ENCODE measurements at regions not wholly inside any gene's neighbourhood (a gene's known extent, or its start where the extent isn't known, plus 50 kb on each side); places are given as distances from the start of the nearest gene placed in this dataset.

DNA sequence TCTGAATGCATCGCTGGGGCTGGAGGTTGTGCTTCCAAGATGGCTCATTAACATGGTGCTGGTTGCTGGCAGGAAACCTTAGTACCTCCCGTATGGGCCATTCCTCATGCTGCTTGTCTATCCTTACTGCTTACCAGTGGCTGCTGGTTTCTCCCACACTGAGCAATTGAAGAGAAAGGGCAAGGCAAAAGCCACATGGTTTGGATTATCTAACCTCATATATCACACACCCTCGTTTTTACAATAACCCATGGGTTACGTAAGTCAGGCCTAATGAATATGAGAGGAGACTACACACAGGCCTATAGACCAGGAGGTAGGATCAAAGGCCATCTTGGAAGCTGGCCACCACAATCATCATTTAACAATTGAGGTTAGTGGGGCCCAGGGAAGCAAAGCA is 141.8 kb upstream of the EDNRA start:
- TF ChIP-seq, protein P1, sequence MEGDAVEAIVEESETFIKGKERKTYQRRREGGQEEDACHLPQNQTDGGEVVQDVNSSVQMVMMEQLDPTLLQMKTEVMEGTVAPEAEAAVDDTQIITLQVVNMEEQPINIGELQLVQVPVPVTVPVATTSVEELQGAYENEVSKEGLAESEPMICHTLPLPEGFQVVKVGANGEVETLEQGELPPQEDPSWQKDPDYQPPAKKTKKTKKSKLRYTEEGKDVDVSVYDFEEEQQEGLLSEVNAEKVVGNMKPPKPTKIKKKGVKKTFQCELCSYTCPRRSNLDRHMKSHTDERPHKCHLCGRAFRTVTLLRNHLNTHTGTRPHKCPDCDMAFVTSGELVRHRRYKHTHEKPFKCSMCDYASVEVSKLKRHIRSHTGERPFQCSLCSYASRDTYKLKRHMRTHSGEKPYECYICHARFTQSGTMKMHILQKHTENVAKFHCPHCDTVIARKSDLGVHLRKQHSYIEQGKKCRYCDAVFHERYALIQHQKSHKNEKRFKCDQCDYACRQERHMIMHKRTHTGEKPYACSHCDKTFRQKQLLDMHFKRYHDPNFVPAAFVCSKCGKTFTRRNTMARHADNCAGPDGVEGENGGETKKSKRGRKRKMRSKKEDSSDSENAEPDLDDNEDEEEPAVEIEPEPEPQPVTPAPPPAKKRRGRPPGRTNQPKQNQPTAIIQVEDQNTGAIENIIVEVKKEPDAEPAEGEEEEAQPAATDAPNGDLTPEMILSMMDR (IDR thresholded peaks at IDR 0.05; ENCODE audit: control extremely low read depth in 1 of 3, insufficient read depth in 1 of 3, low read depth in 1 of 3, low read length in 3 of 3) = no peak
- TF ChIP-seq RNF2 (IDR thresholded peaks at IDR 0.05; ENCODE audit: borderline replicate concordance, low read depth, low read length, missing control alignments, poor library complexity, severe bottlenecking) (no peak), CREB1 (IDR thresholded peaks at IDR 0.05) (no peak), POLR2A (IDR thresholded peaks at IDR 0.05; ENCODE audit: control extremely low read depth in 1 of 2, low read depth in 2 of 2, low read length in 2 of 2) (no peak), PHF8 (conservative IDR thresholded peaks at IDR 0.05; ENCODE audit: low read depth, low read length) (no peak), EGR1 (IDR thresholded peaks at IDR 0.05; ENCODE audit: borderline replicate concordance, low read depth, low read length) (no peak), SP1 (IDR thresholded peaks at IDR 0.05; ENCODE audit: low read depth, low read length) (no peak), JUN (IDR thresholded peaks at IDR 0.05; ENCODE audit: low read depth, low read length) (no peak), EZH2 (IDR thresholded peaks at IDR 0.05; ENCODE audit: low read depth, low read length, severe bottlenecking) (no peak), EP300 (IDR thresholded peaks at IDR 0.05; ENCODE audit: borderline replicate concordance in 1 of 2, low read depth in 2 of 2, low read length in 2 of 2) (no peak), KDM5A (IDR thresholded peaks at IDR 0.05; ENCODE audit: low read length) (no peak), JUND (IDR thresholded peaks at IDR 0.05; ENCODE audit: low read length) (no peak), ZNF274 (IDR thresholded peaks at IDR 0.05; ENCODE audit: borderline replicate concordance, extremely low read depth, low read length) (no peak)
- TF ChIP-seq, protein P2, sequence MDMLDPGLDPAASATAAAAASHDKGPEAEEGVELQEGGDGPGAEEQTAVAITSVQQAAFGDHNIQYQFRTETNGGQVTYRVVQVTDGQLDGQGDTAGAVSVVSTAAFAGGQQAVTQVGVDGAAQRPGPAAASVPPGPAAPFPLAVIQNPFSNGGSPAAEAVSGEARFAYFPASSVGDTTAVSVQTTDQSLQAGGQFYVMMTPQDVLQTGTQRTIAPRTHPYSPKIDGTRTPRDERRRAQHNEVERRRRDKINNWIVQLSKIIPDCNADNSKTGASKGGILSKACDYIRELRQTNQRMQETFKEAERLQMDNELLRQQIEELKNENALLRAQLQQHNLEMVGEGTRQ (IDR thresholded peaks at IDR 0.05; ENCODE audit: low read length) = no peak
